Neural progenitor cell (in vitro differentiated cells): ENCODE measurements at regions not wholly inside any gene's neighbourhood (a gene's known extent, or its start where the extent isn't known, plus 50 kb on each side); places are given as distances from the start of the nearest gene placed in this dataset.

Source experiments
- CTCF ChIP-seq: fragments of 200-600 bp; sonication (generic); IDR thresholded peaks from 2 replicates; pipeline ENCODE4 v1.5.1; 2017; ENCODE audit warnings: antibody characterized with exemption, mild to moderate bottlenecking
- EZH2 ChIP-seq: fragments of 200-600 bp; sonication (generic); IDR thresholded peaks from 2 replicates; pipeline ENCODE4 v1.6.1; 2017; ENCODE audit warnings: antibody characterized with exemption, mild to moderate bottlenecking, moderate library complexity
- EZH2phosphoT487 ChIP-seq: fragments of 200-600 bp; sonication (generic); IDR thresholded peaks from 2 replicates; pipeline ENCODE4 v1.6.1; 2017; ENCODE audit warnings: antibody characterized with exemption

DNA sequence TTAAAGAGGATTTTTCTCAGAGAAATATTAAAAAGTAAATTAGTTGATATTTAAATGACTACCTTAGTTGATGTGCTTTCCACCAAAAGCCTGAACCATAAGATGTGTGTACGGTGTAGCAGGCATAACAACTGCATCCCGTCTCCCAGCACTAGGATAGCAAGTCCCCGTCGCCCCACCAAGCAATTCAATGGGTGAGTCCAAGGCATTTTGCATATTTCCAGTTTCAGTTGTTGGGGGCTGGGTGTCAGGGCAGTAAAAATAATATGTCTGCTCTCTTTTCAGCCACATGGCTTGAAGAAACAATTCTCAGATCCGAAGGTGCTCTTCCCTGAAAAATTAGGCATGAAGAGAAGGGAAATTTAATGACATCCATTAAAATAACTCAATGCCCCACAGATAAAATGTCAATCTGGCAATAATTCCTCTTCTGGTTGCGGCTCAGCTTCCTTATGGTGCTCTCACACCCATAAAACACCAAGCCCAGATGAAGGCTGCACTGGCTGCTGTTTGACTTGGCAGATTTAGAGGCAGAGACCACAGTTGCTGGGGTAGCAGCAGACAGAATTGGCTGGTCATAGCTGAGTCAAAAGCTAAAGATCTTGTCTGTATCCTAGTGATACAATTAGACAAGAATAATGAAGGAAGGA lies 124.4 kb upstream of the ADCY2 start:
- no peak for TF ChIP-seq CTCF
- no peak for TF ChIP-seq EZH2
- TF ChIP-seq EZH2phosphoT487: no peak
